OCI-LY7 (cell line): ENCODE measurements at regions not wholly inside any gene's neighbourhood (a gene's known extent, or its start where the extent isn't known, plus 50 kb on each side); places are given as distances from the start of the nearest gene placed in this dataset.

Source experiments
- BruUV-seq: library from RNA; stranded (reverse); fragments of 400-500 nt; replicated peaks from 2 replicates; lab custom pipeline; 2021; lab: Mats Ljungman, UMichigan
- CTCF ChIA-PET: fragments of 300-600 bp; sonication (Branson Sonifier 250); formaldehyde crosslinking; loops from one replicate; lab custom pipeline; 2022; ENCODE audit warnings: antibody characterized with exemption; ENCODE audit not compliant: unreplicated experiment; lab: Charles Lee
- POLR2A ChIA-PET: fragments of 300-600 bp; sonication (Branson Sonifier 250); formaldehyde crosslinking; loops from one replicate; lab custom pipeline; 2022; ENCODE audit warnings: antibody characterized with exemption; lab: Charles Lee
- DNase-seq: peaks from one replicate; pipeline ENCODE4 v3.0.0-alpha.2; 2015; ENCODE audit warnings: low spot score
- H2AFZ ChIP-seq: fragments of 200-600 bp; sonication (generic), shearing (Covaris generic); 2 replicates; pipeline ENCODE4 v1.6.1; 2014; ENCODE audit warnings: mild to moderate bottlenecking, antibody characterized with exemption, low read length, moderate library complexity
- H3K27ac ChIP-seq: fragments of 200-600 bp; sonication (generic); 2 replicates; pipeline ENCODE4 v1.5.1; 2014; ENCODE audit warnings: mixed run types, low read depth, mild to moderate bottlenecking, moderate library complexity, low read length, inconsistent platforms; ENCODE audit not compliant: poor library complexity, severe bottlenecking
- H3K36me3 ChIP-seq: fragments of 200-600 bp; sonication (generic); 2 replicates; pipeline ENCODE4 v1.6.1; 2014; ENCODE audit warnings: mild to moderate bottlenecking, antibody characterized with exemption, low read length, moderate library complexity, mixed read lengths; ENCODE audit not compliant: insufficient read depth
- H3K4me1 ChIP-seq: fragments of 200-600 bp; sonication (generic); 2 replicates; pipeline ENCODE4 v1.5.1; 2014; ENCODE audit warnings: mild to moderate bottlenecking, low read length; ENCODE audit not compliant: insufficient read depth, poor library complexity, severe bottlenecking
- H3K4me2 ChIP-seq: fragments of 200-600 bp; sonication (generic); 2 replicates; pipeline ENCODE4 v1.6.1; 2014; ENCODE audit warnings: mild to moderate bottlenecking, low read length
- H3K4me3 ChIP-seq: fragments of 200-600 bp; sonication (generic); 2 replicates; pipeline ENCODE4 v1.5.1; 2014; ENCODE audit warnings: mild to moderate bottlenecking, low read depth, low read length; ENCODE audit not compliant: poor library complexity, severe bottlenecking
- H3K79me2 ChIP-seq: fragments of 200-600 bp; sonication (generic); 2 replicates; pipeline ENCODE4 v1.6.1; 2016; ENCODE audit warnings: low read depth, mild to moderate bottlenecking, low read length, moderate library complexity, mixed read lengths; ENCODE audit not compliant: insufficient read depth
- H3K9me2 ChIP-seq: fragments of 200-600 bp; sonication (generic); 2 replicates; pipeline ENCODE4 v1.6.1; 2016; ENCODE audit warnings: mild to moderate bottlenecking, low read length, mixed read lengths; ENCODE audit not compliant: insufficient read depth
- H3K9me3 ChIP-seq: fragments of 200-600 bp; sonication (generic); 2 replicates; pipeline ENCODE4 v1.6.1; 2014; ENCODE audit warnings: mild to moderate bottlenecking, mixed run types, low read length, mixed read lengths
- H4K20me1 ChIP-seq: fragments of 200-600 bp; sonication (generic); 2 replicates; pipeline ENCODE4 v1.6.1; 2014; ENCODE audit warnings: mild to moderate bottlenecking, antibody characterized with exemption, low read length, moderate library complexity, mixed read lengths; ENCODE audit not compliant: insufficient read depth
- EZH2phosphoT487 ChIP-seq: fragments of 200-600 bp; sonication (generic); IDR thresholded peaks from 2 replicates; pipeline ENCODE4 v1.6.1; 2018; ENCODE audit warnings: low read depth, borderline replicate concordance, mild to moderate bottlenecking, mixed run types, antibody characterized with exemption, low read length, moderate library complexity, mixed read lengths
- intact Hi-C: fragments of 100-400 bp; cut with micrococcal nuclease; formaldehyde crosslinking; loops from one replicate; pipeline ENCODE4 v1.10.0; 2022; ENCODE audit not compliant: unreplicated experiment
- TF ChIP-seq, protein P1 (sequence below): fragments of 200-600 bp; sonication (generic); conservative IDR thresholded peaks from 2 replicates; pipeline ENCODE4 v1.5.1; 2014; ENCODE audit warnings: mild to moderate bottlenecking, antibody characterized with exemption, low read length, moderate library complexity, mixed read lengths

DNA sequence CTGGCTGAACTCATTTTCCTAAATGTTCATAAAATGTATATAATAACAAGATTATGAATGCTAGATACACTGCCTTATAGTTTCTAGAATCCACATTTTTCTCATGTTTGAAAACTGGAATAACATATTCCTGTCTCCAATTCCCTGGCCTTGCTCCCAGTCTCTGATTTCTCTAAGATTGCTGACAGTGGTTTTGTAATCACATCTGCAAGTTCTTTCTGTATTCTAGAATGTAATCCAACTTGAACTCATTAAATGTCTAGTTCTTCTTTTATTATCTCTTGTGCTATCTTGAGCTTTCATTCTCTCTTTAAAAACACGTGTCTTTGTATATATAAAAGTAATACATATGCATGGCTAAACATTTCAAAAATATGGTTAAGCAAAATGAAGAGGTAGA is 215.2 kb upstream of the ADAMTS9 start:
- TF ChIP-seq, protein P1, sequence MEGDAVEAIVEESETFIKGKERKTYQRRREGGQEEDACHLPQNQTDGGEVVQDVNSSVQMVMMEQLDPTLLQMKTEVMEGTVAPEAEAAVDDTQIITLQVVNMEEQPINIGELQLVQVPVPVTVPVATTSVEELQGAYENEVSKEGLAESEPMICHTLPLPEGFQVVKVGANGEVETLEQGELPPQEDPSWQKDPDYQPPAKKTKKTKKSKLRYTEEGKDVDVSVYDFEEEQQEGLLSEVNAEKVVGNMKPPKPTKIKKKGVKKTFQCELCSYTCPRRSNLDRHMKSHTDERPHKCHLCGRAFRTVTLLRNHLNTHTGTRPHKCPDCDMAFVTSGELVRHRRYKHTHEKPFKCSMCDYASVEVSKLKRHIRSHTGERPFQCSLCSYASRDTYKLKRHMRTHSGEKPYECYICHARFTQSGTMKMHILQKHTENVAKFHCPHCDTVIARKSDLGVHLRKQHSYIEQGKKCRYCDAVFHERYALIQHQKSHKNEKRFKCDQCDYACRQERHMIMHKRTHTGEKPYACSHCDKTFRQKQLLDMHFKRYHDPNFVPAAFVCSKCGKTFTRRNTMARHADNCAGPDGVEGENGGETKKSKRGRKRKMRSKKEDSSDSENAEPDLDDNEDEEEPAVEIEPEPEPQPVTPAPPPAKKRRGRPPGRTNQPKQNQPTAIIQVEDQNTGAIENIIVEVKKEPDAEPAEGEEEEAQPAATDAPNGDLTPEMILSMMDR, result no peak
- no peak for TF ChIP-seq EZH2phosphoT487
- no peak for DNase-seq
- H3K79me2 ChIP-seq, result no peaks in the 10 kb centered on the region
- intact Hi-C loops, result no loop called here
- H3K4me1 ChIP-seq, result no peaks in the 10 kb centered on the region
- no TSS peak for BruUV-seq
- no peaks in the 10 kb centered on the region for H3K36me3 ChIP-seq
- H2AFZ ChIP-seq, result no peak overlapping the region
- no peaks in the 10 kb centered on the region for H3K9me3 ChIP-seq
- no peak overlapping the region for H3K4me3 ChIP-seq
- ChIA-PET POLR2A (no interaction called here), CTCF (no interaction called here)
- H3K9me2 ChIP-seq, result no peaks in the 10 kb centered on the region
- no peak overlapping the region for H3K4me2 ChIP-seq
- no peak overlapping the region for H3K27ac ChIP-seq
- no peaks in the 10 kb centered on the region for H4K20me1 ChIP-seq

DNA sequence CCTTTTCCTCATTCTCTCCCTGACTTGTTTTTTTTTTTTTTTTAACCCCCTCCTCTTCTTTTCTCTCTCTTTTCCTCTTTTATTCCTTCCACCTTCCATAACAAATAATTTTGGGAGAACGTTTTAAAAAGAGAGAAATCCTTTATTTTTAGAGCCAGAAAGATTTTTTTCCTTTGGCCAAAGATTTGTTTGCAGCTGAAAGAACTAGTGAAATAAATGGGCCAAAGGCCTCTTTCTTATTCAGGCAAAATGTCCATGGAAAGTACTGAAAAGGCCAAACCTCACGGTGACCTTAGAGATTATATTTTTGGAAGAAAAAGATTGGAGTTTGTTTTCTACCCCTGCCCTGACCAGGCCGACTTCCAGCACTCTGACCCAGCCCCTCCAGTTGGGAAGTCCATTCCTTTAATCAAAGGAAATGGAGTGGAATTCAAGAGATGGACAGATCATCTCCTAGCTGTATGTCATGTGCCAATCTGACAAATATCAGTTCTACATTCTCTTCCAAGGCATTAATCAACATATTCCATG is 214.3 kb upstream of the ADAMTS9 start:
- intact Hi-C loops, result no loop called here
- TF ChIP-seq, protein P1, result no peak
- TF ChIP-seq EZH2phosphoT487, result no peak
- Histone ChIP-seq H3K4me2 (no peak overlapping the region), H3K27ac (no peak overlapping the region), H3K9me2 (no peaks in the 10 kb centered on the region), H3K79me2 (no peaks in the 10 kb centered on the region), H4K20me1 (no peaks in the 10 kb centered on the region), H3K9me3 (no peaks in the 10 kb centered on the region), H2AFZ (no peak overlapping the region), H3K4me3 (no peak overlapping the region), H3K4me1 (no peaks in the 10 kb centered on the region), H3K36me3 (no peaks in the 10 kb centered on the region)
- POLR2A ChIA-PET, result no interaction called here
- CTCF ChIA-PET, result no interaction called here
- DNase-seq, result no peak
- BruUV-seq, result no TSS peak

GRCh38 chr3:64901522-64901885 is 213.7 kb upstream of the ADAMTS9 start:
- Histone ChIP-seq H3K27ac (no peak overlapping the region), H3K4me2 (no peak overlapping the region), H3K4me1 (no peaks in the 10 kb centered on the region), H3K9me3 (no peaks in the 10 kb centered on the region), H3K4me3 (no peak overlapping the region), H2AFZ (no peak overlapping the region), H3K9me2 (no peaks in the 10 kb centered on the region), H3K36me3 (no peaks in the 10 kb centered on the region), H4K20me1 (no peaks in the 10 kb centered on the region), H3K79me2 (no peaks in the 10 kb centered on the region)
- no peak for DNase-seq
- CTCF ChIA-PET, result no interaction called here
- BruUV-seq, result no TSS peak
- intact Hi-C loops, result no loop called here
- TF ChIP-seq, protein P1, result no peak
- POLR2A ChIA-PET, result no interaction called here
